PC-3 (cell line): ENCODE measurements at regions not wholly inside any gene's neighbourhood (a gene's known extent, or its start where the extent isn't known, plus 50 kb on each side); places are given as distances from the start of the nearest gene placed in this dataset.
A peak's percentile ranks its signal among the peaks of the same experiment; 100 is the strongest.

Source experiments
- ATAC-seq: fragments of 200-7000 bp; cut with Tn5 transposase; 2 replicates; pipeline ENCODE4 v1.9.1; 2020; ENCODE audit warnings: mild to moderate bottlenecking, moderate library complexity
- BruUV-seq: library from RNA; stranded (reverse); fragments of 400-500 nt; replicated peaks from 2 replicates; lab custom pipeline; 2021; lab: Mats Ljungman, UMichigan
- CTCF ChIA-PET: fragments of 300-600 bp; sonication (Branson Sonifier 250); formaldehyde crosslinking; loops from one replicate; lab custom pipeline; 2022; ENCODE audit warnings: antibody characterized with exemption; lab: Charles Lee
- POLR2A ChIA-PET: fragments of 300-600 bp; sonication (Branson Sonifier 250); formaldehyde crosslinking; loops from one replicate; lab custom pipeline; 2022; ENCODE audit warnings: antibody characterized with exemption; ENCODE audit not compliant: unreplicated experiment; lab: Charles Lee
- DNase-seq: peaks from one replicate; pipeline ENCODE4 v3.0.0-alpha.2; 2015
- H2AFZ ChIP-seq: fragments of 300-600 bp; sonication (generic); 2 replicates; pipeline ENCODE4 v1.6.0; 2016; ENCODE audit warnings: antibody characterized with exemption, low read length
- H3F3A ChIP-seq: fragments of 300-600 bp; sonication (generic); one replicate; pipeline ENCODE4 v1.6.0; 2017; ENCODE audit warnings: antibody characterized with exemption, low read length, control low read depth, mild to moderate bottlenecking; ENCODE audit not compliant: unreplicated experiment
- H3K27ac ChIP-seq: fragments of 300-600 bp; sonication (generic); 2 replicates; pipeline ENCODE4 v1.5.1; 2016; ENCODE audit warnings: mild to moderate bottlenecking, low read length
- H3K27me3 ChIP-seq: fragments of 300-600 bp; sonication (generic); 2 replicates; pipeline ENCODE4 v1.6.1; 2016; ENCODE audit warnings: low read length, mixed read lengths
- H3K36me3 ChIP-seq: fragments of 300-600 bp; sonication (generic); 2 replicates; pipeline ENCODE4 v1.6.1; 2016; ENCODE audit warnings: low read depth, mixed run types, low read length, mixed read lengths
- H3K4me1 ChIP-seq: fragments of 300-600 bp; sonication (generic); 2 replicates; pipeline ENCODE4 v1.5.1; 2016; ENCODE audit warnings: low read length; ENCODE audit not compliant: insufficient read depth
- H3K4me2 ChIP-seq: fragments of 300-600 bp; sonication (generic); 2 replicates; pipeline ENCODE4 v1.6.0; 2016; ENCODE audit warnings: low read length
- H3K4me3 ChIP-seq: fragments of 300-600 bp; sonication (generic); 2 replicates; pipeline ENCODE4 v1.5.1; 2016; ENCODE audit warnings: mild to moderate bottlenecking, low read length, mixed read lengths
- H3K79me2 ChIP-seq: fragments of 300-600 bp; sonication (generic); 2 replicates; pipeline ENCODE4 v1.6.1; 2017; ENCODE audit warnings: low read length, mixed read lengths
- H3K9ac ChIP-seq: fragments of 300-600 bp; sonication (generic); 2 replicates; pipeline ENCODE4 v1.6.0; 2016; ENCODE audit warnings: mild to moderate bottlenecking, low read length
- H3K9me2 ChIP-seq: fragments of 300-600 bp; sonication (generic); replicated peaks from 2 replicates; pipeline ENCODE4 v1.6.1; 2016; ENCODE audit warnings: mixed run types, low read length, mixed read lengths
- H3K9me3 ChIP-seq: fragments of 300-600 bp; sonication (generic); 2 replicates; pipeline ENCODE4 v1.6.1; 2016; ENCODE audit warnings: low read length, mixed read lengths
- H4K20me1 ChIP-seq: fragments of 300-600 bp; sonication (generic); 2 replicates; pipeline ENCODE4 v1.6.1; 2016; ENCODE audit warnings: low read length, mixed read lengths
- CTCF ChIP-seq: fragments of 300-600 bp; sonication (generic); conservative IDR thresholded peaks from 2 replicates; pipeline ENCODE4 v1.5.1; 2017; ENCODE audit warnings: antibody characterized with exemption, low read depth, mild to moderate bottlenecking, low read length
- EZH2 ChIP-seq: fragments of 300-600 bp; sonication (generic); IDR thresholded peaks from one replicate; pipeline ENCODE4 v1.6.1; 2017; ENCODE audit warnings: antibody characterized with exemption, mild to moderate bottlenecking, low read length; ENCODE audit not compliant: unreplicated experiment
- EZH2phosphoT487 ChIP-seq: fragments of 300-600 bp; sonication (generic); IDR thresholded peaks from 2 replicates; pipeline ENCODE4 v1.6.1; 2018; ENCODE audit warnings: mild to moderate bottlenecking, antibody characterized with exemption, low read length, borderline replicate concordance
- intact Hi-C: fragments of 100-400 bp; cut with micrococcal nuclease; formaldehyde crosslinking; loops from 2 replicates; pipeline ENCODE4 v1.9.0; 2023

- no peak overlapping the region for H3K4me3 ChIP-seq
- intact Hi-C loops, result loop anchor here (5.0 kb wide), 1 partner anchor 243 kb away; no protein-coding TSS in a partner anchor
- H3K27me3 ChIP-seq, result no peaks in the 10 kb centered on the region
- no peak for TF ChIP-seq EZH2phosphoT487
- TF ChIP-seq EZH2, result no peak
- no peak for TF ChIP-seq CTCF
- H3K4me1 ChIP-seq, result no peaks in the 10 kb centered on the region
- H3F3A ChIP-seq, result no peaks in the 10 kb centered on the region
- H3K9me2 ChIP-seq, result no peaks in the 10 kb centered on the region
- no peaks in the 10 kb centered on the region for H3K36me3 ChIP-seq
- DNase-seq, result peak; percentile 3
- ATAC-seq, result no peak
- no peaks in the 10 kb centered on the region for H3K79me2 ChIP-seq
- H3K27ac ChIP-seq, result no peak overlapping the region
- ChIA-PET POLR2A (no interaction called here), CTCF (no interaction called here)
- BruUV-seq, result no TSS peak
- H3K4me2 ChIP-seq, result no peak overlapping the region
- no peak overlapping the region for H3K9ac ChIP-seq
- H4K20me1 ChIP-seq, result no peaks in the 10 kb centered on the region
- H2AFZ ChIP-seq, result no peak overlapping the region
- no peaks in the 10 kb centered on the region for H3K9me3 ChIP-seq
Measured at GRCh38 chr12:20128928-20129327, 239.4 kb upstream of the PDE3A start.

GRCh38 chr12:20132818-20133217 is 235.5 kb upstream of the PDE3A start:
- Histone ChIP-seq H3K9ac (no peak overlapping the region), H4K20me1 (no peaks in the 10 kb centered on the region), H3K9me2 (no peaks in the 10 kb centered on the region), H3K4me2 (no peak overlapping the region), H3K79me2 (no peaks in the 10 kb centered on the region), H3K36me3 (no peaks in the 10 kb centered on the region), H3K27ac (no peak overlapping the region), H2AFZ (no peak overlapping the region), H3K4me1 (no peaks in the 10 kb centered on the region), H3K27me3 (no peaks in the 10 kb centered on the region), H3F3A (no peaks in the 10 kb centered on the region), H3K9me3 (no peaks in the 10 kb centered on the region), H3K4me3 (no peak overlapping the region)
- no TSS peak for BruUV-seq
- POLR2A ChIA-PET, result no interaction called here
- intact Hi-C loops, result no loop called here
- TF ChIP-seq CTCF (no peak), EZH2phosphoT487 (no peak), EZH2 (no peak)
- DNase-seq (no peak), ATAC-seq (no peak)
- CTCF ChIA-PET, result no interaction called here

GRCh38 chr12:20134652-20135051 is 233.7 kb upstream of the PDE3A start:
- intact Hi-C loops, result no loop called here

More at GRCh38 chr12:20134652-20135051, 233.7 kb upstream of the PDE3A start:
- Histone ChIP-seq H3K4me1 (no peaks in the 10 kb centered on the region), H3K9me3 (no peaks in the 10 kb centered on the region), H3K4me2 (no peak overlapping the region), H3K27me3 (no peaks in the 10 kb centered on the region), H4K20me1 (no peaks in the 10 kb centered on the region), H3F3A (no peaks in the 10 kb centered on the region), H3K9me2 (no peaks in the 10 kb centered on the region), H3K36me3 (no peaks in the 10 kb centered on the region), H2AFZ (no peak overlapping the region), H3K27ac (no peak overlapping the region), H3K9ac (no peak overlapping the region), H3K4me3 (no peak overlapping the region), H3K79me2 (no peaks in the 10 kb centered on the region)
- CTCF ChIA-PET, result no interaction called here
- TF ChIP-seq EZH2phosphoT487 (no peak), EZH2 (no peak), CTCF (no peak)
- ATAC-seq (no peak), DNase-seq (no peak)
- POLR2A ChIA-PET, result no interaction called here
- no TSS peak for BruUV-seq
